ENCODE measurements at regions not wholly inside any gene's neighbourhood (a gene's known extent, or its start where the extent isn't known, plus 50 kb on each side); places are given as distances from the start of the nearest gene placed in this dataset.

DNA sequence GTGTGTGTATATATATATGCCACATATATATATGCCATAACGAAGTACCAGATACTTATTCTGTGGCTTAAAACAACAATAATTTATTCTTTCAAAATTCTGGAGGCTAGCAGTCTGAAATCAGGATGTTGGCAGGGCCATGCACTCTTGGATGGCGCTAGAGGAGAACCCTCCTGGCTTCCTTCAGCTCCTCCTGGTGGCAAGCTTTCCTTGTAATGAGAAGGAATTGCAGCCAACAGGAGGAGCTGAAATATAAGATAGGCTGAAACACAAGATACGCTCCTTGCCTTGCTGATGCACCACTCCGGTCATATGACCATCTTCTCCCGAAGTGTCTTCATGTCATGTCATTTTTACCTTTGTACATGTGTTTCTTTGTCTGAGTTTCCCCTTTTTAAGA lies 368.1 kb upstream of the CTNND2 start:
- ATAC-seq (peak; percentile 93), DNase-seq (ENCODE audit: low spot score) (peak; percentile 85)
- Mint-ChIP-seq H3K4me3 (no peak overlapping the region), H3K27ac (no peak overlapping the region), H3K36me3 (ENCODE audit: low read depth) (no peaks in the 10 kb centered on the region), H3K4me1 (peaks cover 7% of the 10 kb centered on the region), H3K9me3 (no peaks in the 10 kb centered on the region), H3K27me3 (ENCODE audit: insufficient read depth, low read depth, poor library complexity) (no peaks in the 10 kb centered on the region)
- no peaks in the 10 kb centered on the region for H3K27me3 ChIP-seq (ENCODE audit: insufficient read depth)
- H2AFZ ChIP-seq = no peak overlapping the region
- no peak overlapping the region for H3K4me3 ChIP-seq
- no peaks in the 10 kb centered on the region for H3F3A ChIP-seq (replicated peaks; ENCODE audit: low read depth)
- H3K27ac ChIP-seq (ENCODE audit: low read depth) = no peak overlapping the region
- H3K4me2 ChIP-seq = no peak overlapping the region
- no peaks in the 10 kb centered on the region for H4K20me1 ChIP-seq (replicated peaks; ENCODE audit: insufficient read depth)
- no peaks in the 10 kb centered on the region for H3K79me2 ChIP-seq (replicated peaks; ENCODE audit: insufficient read depth)
- H3K4me1 ChIP-seq (ENCODE audit: insufficient read depth) = no peaks in the 10 kb centered on the region
- H3K36me3 ChIP-seq (ENCODE audit: insufficient read depth) = no peaks in the 10 kb centered on the region
- TF ChIP-seq CREB1 (CRISPR knock-in tag; IDR thresholded peaks at IDR 0.05; ENCODE audit: low read depth) (no peak), ZNF114 (CRISPR knock-in tag; IDR thresholded peaks at IDR 0.05) (peak; percentile 34; the same call in 1 of the 2 replicates), POLR2AphosphoS5 (IDR thresholded peaks at IDR 0.05; ENCODE audit: low read depth) (no peak), NANOG (IDR thresholded peaks at IDR 0.05; ENCODE audit: borderline replicate concordance) (0 out of 2 replicates have a peak, but pooled peaks have one; percentile 11), STAT1 (IDR thresholded peaks at IDR 0.05; ENCODE audit: unreplicated experiment) (no peak)
- TF ChIP-seq, protein P1, sequence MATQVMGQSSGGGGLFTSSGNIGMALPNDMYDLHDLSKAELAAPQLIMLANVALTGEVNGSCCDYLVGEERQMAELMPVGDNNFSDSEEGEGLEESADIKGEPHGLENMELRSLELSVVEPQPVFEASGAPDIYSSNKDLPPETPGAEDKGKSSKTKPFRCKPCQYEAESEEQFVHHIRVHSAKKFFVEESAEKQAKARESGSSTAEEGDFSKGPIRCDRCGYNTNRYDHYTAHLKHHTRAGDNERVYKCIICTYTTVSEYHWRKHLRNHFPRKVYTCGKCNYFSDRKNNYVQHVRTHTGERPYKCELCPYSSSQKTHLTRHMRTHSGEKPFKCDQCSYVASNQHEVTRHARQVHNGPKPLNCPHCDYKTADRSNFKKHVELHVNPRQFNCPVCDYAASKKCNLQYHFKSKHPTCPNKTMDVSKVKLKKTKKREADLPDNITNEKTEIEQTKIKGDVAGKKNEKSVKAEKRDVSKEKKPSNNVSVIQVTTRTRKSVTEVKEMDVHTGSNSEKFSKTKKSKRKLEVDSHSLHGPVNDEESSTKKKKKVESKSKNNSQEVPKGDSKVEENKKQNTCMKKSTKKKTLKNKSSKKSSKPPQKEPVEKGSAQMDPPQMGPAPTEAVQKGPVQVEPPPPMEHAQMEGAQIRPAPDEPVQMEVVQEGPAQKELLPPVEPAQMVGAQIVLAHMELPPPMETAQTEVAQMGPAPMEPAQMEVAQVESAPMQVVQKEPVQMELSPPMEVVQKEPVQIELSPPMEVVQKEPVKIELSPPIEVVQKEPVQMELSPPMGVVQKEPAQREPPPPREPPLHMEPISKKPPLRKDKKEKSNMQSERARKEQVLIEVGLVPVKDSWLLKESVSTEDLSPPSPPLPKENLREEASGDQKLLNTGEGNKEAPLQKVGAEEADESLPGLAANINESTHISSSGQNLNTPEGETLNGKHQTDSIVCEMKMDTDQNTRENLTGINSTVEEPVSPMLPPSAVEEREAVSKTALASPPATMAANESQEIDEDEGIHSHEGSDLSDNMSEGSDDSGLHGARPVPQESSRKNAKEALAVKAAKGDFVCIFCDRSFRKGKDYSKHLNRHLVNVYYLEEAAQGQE (IDR thresholded peaks at IDR 0.05; ENCODE audit: unreplicated experiment) = no peak
- TF ChIP-seq, protein P2, sequence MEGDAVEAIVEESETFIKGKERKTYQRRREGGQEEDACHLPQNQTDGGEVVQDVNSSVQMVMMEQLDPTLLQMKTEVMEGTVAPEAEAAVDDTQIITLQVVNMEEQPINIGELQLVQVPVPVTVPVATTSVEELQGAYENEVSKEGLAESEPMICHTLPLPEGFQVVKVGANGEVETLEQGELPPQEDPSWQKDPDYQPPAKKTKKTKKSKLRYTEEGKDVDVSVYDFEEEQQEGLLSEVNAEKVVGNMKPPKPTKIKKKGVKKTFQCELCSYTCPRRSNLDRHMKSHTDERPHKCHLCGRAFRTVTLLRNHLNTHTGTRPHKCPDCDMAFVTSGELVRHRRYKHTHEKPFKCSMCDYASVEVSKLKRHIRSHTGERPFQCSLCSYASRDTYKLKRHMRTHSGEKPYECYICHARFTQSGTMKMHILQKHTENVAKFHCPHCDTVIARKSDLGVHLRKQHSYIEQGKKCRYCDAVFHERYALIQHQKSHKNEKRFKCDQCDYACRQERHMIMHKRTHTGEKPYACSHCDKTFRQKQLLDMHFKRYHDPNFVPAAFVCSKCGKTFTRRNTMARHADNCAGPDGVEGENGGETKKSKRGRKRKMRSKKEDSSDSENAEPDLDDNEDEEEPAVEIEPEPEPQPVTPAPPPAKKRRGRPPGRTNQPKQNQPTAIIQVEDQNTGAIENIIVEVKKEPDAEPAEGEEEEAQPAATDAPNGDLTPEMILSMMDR (conservative IDR thresholded peaks at IDR 0.05; ENCODE audit: low read depth in 2 of 2) = peak; percentile 67 to 95
- TF ChIP-seq, protein P3, sequence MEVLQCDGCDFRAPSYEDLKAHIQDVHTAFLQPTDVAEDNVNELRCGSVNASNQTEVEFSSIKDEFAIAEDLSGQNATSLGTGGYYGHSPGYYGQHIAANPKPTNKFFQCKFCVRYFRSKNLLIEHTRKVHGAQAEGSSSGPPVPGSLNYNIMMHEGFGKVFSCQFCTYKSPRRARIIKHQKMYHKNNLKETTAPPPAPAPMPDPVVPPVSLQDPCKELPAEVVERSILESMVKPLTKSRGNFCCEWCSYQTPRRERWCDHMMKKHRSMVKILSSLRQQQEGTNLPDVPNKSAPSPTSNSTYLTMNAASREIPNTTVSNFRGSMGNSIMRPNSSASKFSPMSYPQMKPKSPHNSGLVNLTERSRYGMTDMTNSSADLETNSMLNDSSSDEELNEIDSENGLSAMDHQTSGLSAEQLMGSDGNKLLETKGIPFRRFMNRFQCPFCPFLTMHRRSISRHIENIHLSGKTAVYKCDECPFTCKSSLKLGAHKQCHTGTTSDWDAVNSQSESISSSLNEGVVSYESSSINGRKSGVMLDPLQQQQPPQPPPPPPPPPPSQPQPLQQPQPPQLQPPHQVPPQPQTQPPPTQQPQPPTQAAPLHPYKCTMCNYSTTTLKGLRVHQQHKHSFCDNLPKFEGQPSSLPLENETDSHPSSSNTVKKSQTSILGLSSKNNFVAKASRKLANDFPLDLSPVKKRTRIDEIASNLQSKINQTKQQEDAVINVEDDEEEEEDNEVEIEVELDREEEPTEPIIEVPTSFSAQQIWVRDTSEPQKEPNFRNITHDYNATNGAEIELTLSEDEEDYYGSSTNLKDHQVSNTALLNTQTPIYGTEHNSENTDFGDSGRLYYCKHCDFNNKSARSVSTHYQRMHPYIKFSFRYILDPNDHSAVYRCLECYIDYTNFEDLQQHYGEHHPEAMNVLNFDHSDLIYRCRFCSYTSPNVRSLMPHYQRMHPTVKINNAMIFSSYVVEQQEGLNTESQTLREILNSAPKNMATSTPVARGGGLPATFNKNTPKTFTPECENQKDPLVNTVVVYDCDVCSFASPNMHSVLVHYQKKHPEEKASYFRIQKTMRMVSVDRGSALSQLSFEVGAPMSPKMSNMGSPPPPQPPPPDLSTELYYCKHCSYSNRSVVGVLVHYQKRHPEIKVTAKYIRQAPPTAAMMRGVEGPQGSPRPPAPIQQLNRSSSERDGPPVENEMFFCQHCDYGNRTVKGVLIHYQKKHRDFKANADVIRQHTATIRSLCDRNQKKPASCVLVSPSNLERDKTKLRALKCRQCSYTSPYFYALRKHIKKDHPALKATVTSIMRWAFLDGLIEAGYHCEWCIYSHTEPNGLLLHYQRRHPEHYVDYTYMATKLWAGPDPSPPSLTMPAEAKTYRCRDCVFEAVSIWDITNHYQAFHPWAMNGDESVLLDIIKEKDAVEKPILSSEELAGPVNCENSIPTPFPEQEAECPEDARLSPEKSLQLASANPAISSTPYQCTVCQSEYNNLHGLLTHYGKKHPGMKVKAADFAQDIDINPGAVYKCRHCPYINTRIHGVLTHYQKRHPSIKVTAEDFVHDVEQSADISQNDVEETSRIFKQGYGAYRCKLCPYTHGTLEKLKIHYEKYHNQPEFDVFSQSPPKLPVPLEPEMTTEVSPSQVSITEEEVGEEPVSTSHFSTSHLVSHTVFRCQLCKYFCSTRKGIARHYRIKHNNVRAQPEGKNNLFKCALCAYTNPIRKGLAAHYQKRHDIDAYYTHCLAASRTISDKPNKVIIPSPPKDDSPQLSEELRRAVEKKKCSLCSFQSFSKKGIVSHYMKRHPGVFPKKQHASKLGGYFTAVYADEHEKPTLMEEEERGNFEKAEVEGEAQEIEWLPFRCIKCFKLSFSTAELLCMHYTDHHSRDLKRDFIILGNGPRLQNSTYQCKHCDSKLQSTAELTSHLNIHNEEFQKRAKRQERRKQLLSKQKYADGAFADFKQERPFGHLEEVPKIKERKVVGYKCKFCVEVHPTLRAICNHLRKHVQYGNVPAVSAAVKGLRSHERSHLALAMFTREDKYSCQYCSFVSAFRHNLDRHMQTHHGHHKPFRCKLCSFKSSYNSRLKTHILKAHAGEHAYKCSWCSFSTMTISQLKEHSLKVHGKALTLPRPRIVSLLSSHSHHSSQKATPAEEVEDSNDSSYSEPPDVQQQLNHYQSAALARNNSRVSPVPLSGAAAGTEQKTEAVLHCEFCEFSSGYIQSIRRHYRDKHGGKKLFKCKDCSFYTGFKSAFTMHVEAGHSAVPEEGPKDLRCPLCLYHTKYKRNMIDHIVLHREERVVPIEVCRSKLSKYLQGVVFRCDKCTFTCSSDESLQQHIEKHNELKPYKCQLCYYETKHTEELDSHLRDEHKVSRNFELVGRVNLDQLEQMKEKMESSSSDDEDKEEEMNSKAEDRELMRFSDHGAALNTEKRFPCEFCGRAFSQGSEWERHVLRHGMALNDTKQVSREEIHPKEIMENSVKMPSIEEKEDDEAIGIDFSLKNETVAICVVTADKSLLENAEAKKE (CRISPR knock-in tag; IDR thresholded peaks at IDR 0.05) = peak; percentile 89
- TF ChIP-seq, protein P4, sequence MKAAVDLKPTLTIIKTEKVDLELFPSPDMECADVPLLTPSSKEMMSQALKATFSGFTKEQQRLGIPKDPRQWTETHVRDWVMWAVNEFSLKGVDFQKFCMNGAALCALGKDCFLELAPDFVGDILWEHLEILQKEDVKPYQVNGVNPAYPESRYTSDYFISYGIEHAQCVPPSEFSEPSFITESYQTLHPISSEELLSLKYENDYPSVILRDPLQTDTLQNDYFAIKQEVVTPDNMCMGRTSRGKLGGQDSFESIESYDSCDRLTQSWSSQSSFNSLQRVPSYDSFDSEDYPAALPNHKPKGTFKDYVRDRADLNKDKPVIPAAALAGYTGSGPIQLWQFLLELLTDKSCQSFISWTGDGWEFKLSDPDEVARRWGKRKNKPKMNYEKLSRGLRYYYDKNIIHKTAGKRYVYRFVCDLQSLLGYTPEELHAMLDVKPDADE (IDR thresholded peaks at IDR 0.05) = no peak
- H3K9me2 ChIP-seq (ENCODE audit: insufficient read depth) = no peaks in the 10 kb centered on the region

All from GM23338 (cell line).